Heart left ventricle (tissue), 16 donors: ENCODE measurements at regions not wholly inside any gene's neighbourhood (a gene's known extent, or its start where the extent isn't known, plus 50 kb on each side); places are given as distances from the start of the nearest gene placed in this dataset.

Source experiments
- ATAC-seq, 4 donors: fragments of 200-7000 bp; cut with Tn5 transposase; one replicate each; pipeline ENCODE4 v1.9.1; 2020 to 2022; ENCODE audit warnings: moderate library complexity in 4 of 4, mild to moderate bottlenecking in 3 of 4, moderate number of reproducible peaks in 1 of 4
- DNase-seq, 5 donors: peaks; one replicate each; pipeline ENCODE4 v3.0.0-alpha.2; 2020
- H3K27ac ChIP-seq, 12 donors: fragments of 200-600 bp; sonication (generic) in 4 of 12; one replicate each; pipeline versions ENCODE4 v1.5.0 to v1.8.0; 2016 to 2022; ENCODE audit warnings: mild to moderate bottlenecking in 2 of 12
- H3K27me3 ChIP-seq, 9 donors: fragments of 200-600 bp; sonication (generic) in 2 of 9; one replicate each; pipeline versions ENCODE4 v1.5.1 to v1.8.0; 2016 to 2022; ENCODE audit warnings: mild to moderate bottlenecking in 3 of 9
- H3K36me3 ChIP-seq, 9 donors: fragments of 200-600 bp; sonication (generic) in 2 of 9; one replicate each; pipeline versions ENCODE4 v1.5.0 to v1.8.0; 2018 to 2022; ENCODE audit warnings: mild to moderate bottlenecking in 2 of 9
- H3K4me1 ChIP-seq, 12 donors: fragments of 200-600 bp; sonication (generic) in 4 of 12; one replicate each; pipeline versions ENCODE4 v1.5.0 to v1.8.0; 2016 to 2022; ENCODE audit warnings: mild to moderate bottlenecking in 3 of 12
- H3K4me3 ChIP-seq, 12 donors: fragments of 200-600 bp; sonication (generic) in 4 of 12; one replicate each; pipeline versions ENCODE4 v1.5.0 to v1.8.0; 2017 to 2022; ENCODE audit warnings: mild to moderate bottlenecking in 9 of 12, moderate library complexity in 4 of 12
- H3K9me3 ChIP-seq, 12 donors: fragments of 200-600 bp; sonication (generic) in 4 of 12; one replicate each; pipeline versions ENCODE4 v1.5.0 to v1.8.0; 2016 to 2022; ENCODE audit warnings: mild to moderate bottlenecking in 1 of 12
- CTCF ChIP-seq, 12 donors: fragments of 200-600 bp; sonication (generic) in 4 of 12; IDR thresholded peaks; one replicate each; pipeline versions ENCODE4 v1.5.0 to v1.8.0; 2018 to 2022; ENCODE audit warnings: antibody characterized with exemption in 12 of 12, mild to moderate bottlenecking in 5 of 12
- POLR2A ChIP-seq, 2 donors: fragments of 450-650 bp; IDR thresholded peaks; one replicate each; pipeline ENCODE4 v1.6.1; 2017; ENCODE audit warnings: antibody characterized with exemption in 2 of 2, mild to moderate bottlenecking in 2 of 2, moderate library complexity in 2 of 2
- WGBS, 4 donors: extraction: QIAGEN DNeasy Blood & Tissue Kit in 2 of 4; methylation state at CpG; one replicate each; pipeline versions ENCODE4 v1.1.5 to v1.1.7; 2013 to 2018; 5-methylcytosine and 5-hydroxymethylcytosine counted together
- intact Hi-C, 10 donors: fragments of 100-400 bp; cut with DNase I; formaldehyde crosslinking; loops; one replicate each; pipeline versions ENCODE4 v1.11.1 to v1.14.2; 2022
- donor health status: ischemic (EF 13 %, LVEDD 7.1; RV severe dilation, severe dysfunction).
- donor health status: healthy with polysubstance abuse.
- donor health status: DM: no; HTN: yes; CAD: no.
- donor health status: DM: no; HTN: no; CAD: no.
- donor health status: ischemic (EF 25% LVEDD 6.9; RV normal size, moderate dysfunction).
- donor health status: ischemic (EF 25% LVEDD 5.7; RV mildly dilated, moderate dysfunction).
- donor health status: healthy.
- donor health status: DM: yes; HTN: yes; CAD: no.
- donor health status: ischemic (EF 35%, LVEDD 5.7; RV mildly dilated, moderate dysfunction).
- donor health status: nonischemic (EF 11% LVEDD 7.7; RV severe dilation, severe dysfunction).
- donor health status: DM: yes; HTN: yes; CAD: no.
- donor health status: PGD.
- donor health status: ischemic (EF 29% LVEDD 5.4; RV normal size, mild dysfunction).
- donor health status: nonischemic (EF 23%, LVEDD 6.1; RV moderate dilation, normal function).

- DNase-seq (no peak), ATAC-seq (no peak)
- WGBS, 4 donors = 26 to 40% (median 35%) methylated on average over 3 of the region's 3 CpGs
- Histone ChIP-seq H3K4me1 (no peaks in the 10 kb centered on the region), H3K9me3 (no peaks in the 10 kb centered on the region), H3K27me3 (peaks cover 0 to 18% (median 0%) of the 10 kb centered on the region in 9 donors), H3K36me3 (no peaks in the 10 kb centered on the region), H3K27ac (no peak overlapping the region), H3K4me3 (no peak overlapping the region)
- TF ChIP-seq CTCF (IDR thresholded peaks at IDR 0.05) (no peak), POLR2A (IDR thresholded peaks at IDR 0.05) (no peak)
- intact Hi-C loops = no loop called here
Observed at GRCh38 chr9:90330231-90330630, 312.4 kb downstream of the DIRAS2 start.

- DNase-seq (no peak), ATAC-seq (no peak)
- intact Hi-C loops = no loop called here
- Histone ChIP-seq H3K27ac (no peak overlapping the region), H3K4me3 (no peak overlapping the region), H3K27me3 (peaks cover 0 to 18% (median 0%) of the 10 kb centered on the region in 9 donors), H3K4me1 (no peaks in the 10 kb centered on the region), H3K36me3 (no peaks in the 10 kb centered on the region), H3K9me3 (no peaks in the 10 kb centered on the region)
- TF ChIP-seq POLR2A (IDR thresholded peaks at IDR 0.05) (no peak), CTCF (IDR thresholded peaks at IDR 0.05) (no peak)
- WGBS, 4 donors = 73 to 79% (median 77%) methylated on average over 8 of the region's 8 CpGs
Observed at GRCh38 chr9:90331826-90332575, 310.6 kb downstream of the DIRAS2 start.

GRCh38 chr9:90333226-90333625, 309.4 kb downstream of the DIRAS2 start:
- Histone ChIP-seq H3K4me1 (no peaks in the 10 kb centered on the region), H3K27ac (no peak overlapping the region), H3K27me3 (peaks cover 0 to 18% (median 0%) of the 10 kb centered on the region in 9 donors), H3K9me3 (no peaks in the 10 kb centered on the region), H3K36me3 (no peaks in the 10 kb centered on the region), H3K4me3 (no peak overlapping the region)
- ATAC-seq (no peak), DNase-seq (no peak)
- intact Hi-C loops = no loop called here
- 51 to 58% (median 52%) methylated on average over 2 of the region's 2 CpGs for WGBS, 4 donors
- TF ChIP-seq CTCF (IDR thresholded peaks at IDR 0.05) = no peak
- no peak for TF ChIP-seq POLR2A (IDR thresholded peaks at IDR 0.05)

- TF ChIP-seq POLR2A (IDR thresholded peaks at IDR 0.05) = no peak
- Histone ChIP-seq H3K27ac (no peak overlapping the region), H3K9me3 (no peaks in the 10 kb centered on the region), H3K36me3 (no peaks in the 10 kb centered on the region), H3K4me1 (no peaks in the 10 kb centered on the region), H3K27me3 (peaks cover 0 to 3% (median 0%) of the 10 kb centered on the region in 9 donors), H3K4me3 (no peak overlapping the region)
- intact Hi-C loops = no loop called here
- ATAC-seq (no peak), DNase-seq (no peak)
Observed at GRCh38 chr9:90340421-90340820, 302.2 kb downstream of the DIRAS2 start.

GRCh38 chr9:90342607-90343006, 300.0 kb downstream of the DIRAS2 start:
- H3K36me3 ChIP-seq = no peaks in the 10 kb centered on the region
- ATAC-seq = no peak
- intact Hi-C loops = no loop called here
- no peak for DNase-seq
- H3K27ac ChIP-seq = no peak overlapping the region
- H3K9me3 ChIP-seq = no peaks in the 10 kb centered on the region
- no peak overlapping the region for H3K4me3 ChIP-seq
- WGBS, 4 donors = 67 to 82% (median 71%) methylated on average over 4 of the region's 4 CpGs
- H3K4me1 ChIP-seq = no peaks in the 10 kb centered on the region
- TF ChIP-seq CTCF (IDR thresholded peaks at IDR 0.05) (no peak), POLR2A (IDR thresholded peaks at IDR 0.05) (no peak)
- peaks cover 0 to 14% (median 0%) of the 10 kb centered on the region in 9 donors for H3K27me3 ChIP-seq
